Liver (tissue), 3 donors: ENCODE measurements at regions not wholly inside any gene's neighbourhood (a gene's known extent, or its start where the extent isn't known, plus 50 kb on each side); places are given as distances from the start of the nearest gene placed in this dataset.

ENCODE experiments used
- GABPA ChIP-seq, 2 donors: IDR thresholded peaks in 1 of 2; conservative IDR thresholded peaks in 1 of 2; 2 replicates each; pipeline ENCODE4 v1.6.1; 2016; ENCODE audit warnings: antibody characterized with exemption in 2 of 2, mild to moderate bottlenecking in 1 of 2, moderate library complexity in 1 of 2
- MAX ChIP-seq: IDR thresholded peaks from 2 replicates; pipeline ENCODE4 v1.6.1; 2016; ENCODE audit warnings: antibody characterized with exemption
- YY1 ChIP-seq: IDR thresholded peaks from 2 replicates; pipeline ENCODE4 v1.6.1; 2016; ENCODE audit warnings: antibody characterized with exemption, mild to moderate bottlenecking
- TF ChIP-seq, protein P1 (sequence below): IDR thresholded peaks from 2 replicates; pipeline ENCODE4 v1.6.1; 2016; ENCODE audit warnings: antibody characterized with exemption, mild to moderate bottlenecking
- TF ChIP-seq, protein P2 (sequence below): fragments of 150-350 bp; IDR thresholded peaks from 2 replicates; pipeline ENCODE4 v1.5.1; 2017; ENCODE audit warnings: improper control_type of control experiment, low read depth, low read length; ENCODE audit not compliant: missing input control
- donor health status: healthy.
- donor health status: healthy.

DNA sequence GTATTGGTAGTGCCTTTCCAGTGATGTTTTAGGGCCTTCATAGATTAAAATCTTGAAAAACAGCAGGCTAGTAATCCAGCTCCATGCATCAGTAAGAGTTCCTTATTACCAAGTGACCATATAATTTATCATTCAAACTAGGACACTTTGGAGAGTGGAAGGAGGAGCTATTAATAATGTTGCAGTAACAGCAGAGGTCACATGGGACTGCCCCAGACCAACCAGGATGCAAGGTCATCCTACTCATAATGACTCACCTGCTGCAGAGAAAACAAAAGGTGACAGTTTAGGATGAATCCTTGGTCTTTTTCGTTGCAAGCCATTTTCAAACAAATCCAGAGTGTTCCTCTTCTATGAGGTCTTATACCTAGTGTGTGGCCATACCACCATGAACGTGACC is 187.4 kb downstream of the NUF2 start:
- TF ChIP-seq, protein P1, sequence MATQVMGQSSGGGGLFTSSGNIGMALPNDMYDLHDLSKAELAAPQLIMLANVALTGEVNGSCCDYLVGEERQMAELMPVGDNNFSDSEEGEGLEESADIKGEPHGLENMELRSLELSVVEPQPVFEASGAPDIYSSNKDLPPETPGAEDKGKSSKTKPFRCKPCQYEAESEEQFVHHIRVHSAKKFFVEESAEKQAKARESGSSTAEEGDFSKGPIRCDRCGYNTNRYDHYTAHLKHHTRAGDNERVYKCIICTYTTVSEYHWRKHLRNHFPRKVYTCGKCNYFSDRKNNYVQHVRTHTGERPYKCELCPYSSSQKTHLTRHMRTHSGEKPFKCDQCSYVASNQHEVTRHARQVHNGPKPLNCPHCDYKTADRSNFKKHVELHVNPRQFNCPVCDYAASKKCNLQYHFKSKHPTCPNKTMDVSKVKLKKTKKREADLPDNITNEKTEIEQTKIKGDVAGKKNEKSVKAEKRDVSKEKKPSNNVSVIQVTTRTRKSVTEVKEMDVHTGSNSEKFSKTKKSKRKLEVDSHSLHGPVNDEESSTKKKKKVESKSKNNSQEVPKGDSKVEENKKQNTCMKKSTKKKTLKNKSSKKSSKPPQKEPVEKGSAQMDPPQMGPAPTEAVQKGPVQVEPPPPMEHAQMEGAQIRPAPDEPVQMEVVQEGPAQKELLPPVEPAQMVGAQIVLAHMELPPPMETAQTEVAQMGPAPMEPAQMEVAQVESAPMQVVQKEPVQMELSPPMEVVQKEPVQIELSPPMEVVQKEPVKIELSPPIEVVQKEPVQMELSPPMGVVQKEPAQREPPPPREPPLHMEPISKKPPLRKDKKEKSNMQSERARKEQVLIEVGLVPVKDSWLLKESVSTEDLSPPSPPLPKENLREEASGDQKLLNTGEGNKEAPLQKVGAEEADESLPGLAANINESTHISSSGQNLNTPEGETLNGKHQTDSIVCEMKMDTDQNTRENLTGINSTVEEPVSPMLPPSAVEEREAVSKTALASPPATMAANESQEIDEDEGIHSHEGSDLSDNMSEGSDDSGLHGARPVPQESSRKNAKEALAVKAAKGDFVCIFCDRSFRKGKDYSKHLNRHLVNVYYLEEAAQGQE: no peak
- TF ChIP-seq, protein P2, sequence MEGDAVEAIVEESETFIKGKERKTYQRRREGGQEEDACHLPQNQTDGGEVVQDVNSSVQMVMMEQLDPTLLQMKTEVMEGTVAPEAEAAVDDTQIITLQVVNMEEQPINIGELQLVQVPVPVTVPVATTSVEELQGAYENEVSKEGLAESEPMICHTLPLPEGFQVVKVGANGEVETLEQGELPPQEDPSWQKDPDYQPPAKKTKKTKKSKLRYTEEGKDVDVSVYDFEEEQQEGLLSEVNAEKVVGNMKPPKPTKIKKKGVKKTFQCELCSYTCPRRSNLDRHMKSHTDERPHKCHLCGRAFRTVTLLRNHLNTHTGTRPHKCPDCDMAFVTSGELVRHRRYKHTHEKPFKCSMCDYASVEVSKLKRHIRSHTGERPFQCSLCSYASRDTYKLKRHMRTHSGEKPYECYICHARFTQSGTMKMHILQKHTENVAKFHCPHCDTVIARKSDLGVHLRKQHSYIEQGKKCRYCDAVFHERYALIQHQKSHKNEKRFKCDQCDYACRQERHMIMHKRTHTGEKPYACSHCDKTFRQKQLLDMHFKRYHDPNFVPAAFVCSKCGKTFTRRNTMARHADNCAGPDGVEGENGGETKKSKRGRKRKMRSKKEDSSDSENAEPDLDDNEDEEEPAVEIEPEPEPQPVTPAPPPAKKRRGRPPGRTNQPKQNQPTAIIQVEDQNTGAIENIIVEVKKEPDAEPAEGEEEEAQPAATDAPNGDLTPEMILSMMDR: no peak
- TF ChIP-seq MAX (no peak), YY1 (no peak), GABPA (IDR thresholded peaks at IDR 0.05 in 1 of 2, conservative IDR thresholded peaks at IDR 0.05 in 1 of 2) (no peak)
